IMR-90 (cell line): ENCODE measurements at regions not wholly inside any gene's neighbourhood (a gene's known extent, or its start where the extent isn't known, plus 50 kb on each side); places are given as distances from the start of the nearest gene placed in this dataset.

Source experiments
- ATAC-seq: fragments of 200-7000 bp; cut with Tn5 transposase; 2 replicates; pipeline ENCODE4 v1.9.1; 2020; ENCODE audit warnings: low read depth, mild to moderate bottlenecking, moderate library complexity
- BruUV-seq: library from RNA; stranded (reverse); fragments of 400-500 nt; replicated peaks from 2 replicates; lab custom pipeline; 2021; lab: Mats Ljungman, UMichigan
- CTCF ChIA-PET: fragments of 300-600 bp; formaldehyde crosslinking; extraction: SDS; loops from one replicate; lab custom pipeline; 2021; ENCODE audit warnings: antibody characterized with exemption; lab: Yijun Ruan, JAX
- POLR2A ChIA-PET: fragments of 300-600 bp; sonication (Branson Sonifier 250); formaldehyde crosslinking; loops from one replicate; lab custom pipeline; 2022; ENCODE audit warnings: antibody characterized with exemption; ENCODE audit not compliant: unreplicated experiment; lab: Charles Lee
- DNase-seq: peaks from one replicate; pipeline ENCODE4 v3.0.0; 2013
- H2AFZ ChIP-seq: replicated peaks from 2 replicates; pipeline ENCODE3; 2013; ENCODE audit warnings: low read length, mild to moderate bottlenecking; ENCODE audit not compliant: poor library complexity
- H2AK5ac ChIP-seq: 2 replicates; pipeline ENCODE4 v1.6.1; 2013; ENCODE audit warnings: low read depth, low read length, inconsistent platforms
- H2AK9ac ChIP-seq: replicated peaks from 2 replicates; pipeline ENCODE3; 2013; ENCODE audit warnings: mild to moderate bottlenecking, low read depth, low read length, moderate library complexity; ENCODE audit not compliant: poor library complexity
- H2BK120ac ChIP-seq: 2 replicates; pipeline ENCODE4 v1.6.1; 2013; ENCODE audit warnings: low read depth, low read length, inconsistent platforms
- H2BK15ac ChIP-seq: 3 replicates; pipeline ENCODE4 v1.6.1; 2013; ENCODE audit warnings: low read depth, low read length, inconsistent platforms
- H2BK20ac ChIP-seq: 2 replicates; pipeline ENCODE4 v1.6.1; 2013; ENCODE audit warnings: low read depth, mild to moderate bottlenecking, inconsistent platforms, low read length, moderate library complexity
- H2BK5ac ChIP-seq: 2 replicates; pipeline ENCODE4 v1.6.1; 2013; ENCODE audit warnings: mild to moderate bottlenecking, low read depth, low read length, inconsistent platforms; ENCODE audit not compliant: poor library complexity, severe bottlenecking
- H3K14ac ChIP-seq: replicated peaks from 2 replicates; pipeline ENCODE4 v1.6.1; 2013; ENCODE audit warnings: low read depth, low read length, inconsistent platforms
- H3K18ac ChIP-seq: 2 replicates; pipeline ENCODE4 v1.6.1; 2013; ENCODE audit warnings: low read depth, low read length, control low read depth
- H3K23ac ChIP-seq: 2 replicates; pipeline ENCODE4 v1.6.1; 2013; ENCODE audit warnings: low read depth, low read length, inconsistent platforms
- H3K27ac ChIP-seq: 2 replicates; pipeline ENCODE4 v1.5.1; 2013; ENCODE audit warnings: mild to moderate bottlenecking, control low read depth, low read length; ENCODE audit not compliant: insufficient read depth
- H3K27me3 ChIP-seq: 2 replicates; pipeline ENCODE4 v1.6.1; 2013; ENCODE audit warnings: low read length; ENCODE audit not compliant: control insufficient read depth, insufficient read depth
- H3K36me3 ChIP-seq: 2 replicates; pipeline ENCODE4 v1.6.1; 2013; ENCODE audit warnings: low read length, mixed read lengths; ENCODE audit not compliant: control insufficient read depth, insufficient read depth
- H3K4ac ChIP-seq: 2 replicates; pipeline ENCODE4 v1.6.1; 2013; ENCODE audit warnings: low read depth, low read length, inconsistent platforms
- H3K4me1 ChIP-seq: 2 replicates; pipeline ENCODE4 v1.6.1; 2013; ENCODE audit warnings: low read length, mixed read lengths; ENCODE audit not compliant: control insufficient read depth, insufficient read depth
- H3K4me2 ChIP-seq: 2 replicates; pipeline ENCODE4 v1.6.1; 2013; ENCODE audit warnings: low read depth, mild to moderate bottlenecking, control low read depth, low read length, moderate library complexity
- H3K4me3 ChIP-seq: 2 replicates; pipeline ENCODE4 v1.5.1; 2013; ENCODE audit warnings: low read depth, mild to moderate bottlenecking, control low read depth, low read length, moderate library complexity; ENCODE audit not compliant: insufficient read depth
- H3K56ac ChIP-seq: 2 replicates; pipeline ENCODE4 v1.6.1; 2013; ENCODE audit warnings: low read length, inconsistent platforms; ENCODE audit not compliant: insufficient read depth; ENCODE audit errors: extremely low read depth
- H3K79me1 ChIP-seq, 2 experiments: 2 replicates each; pipeline ENCODE4 v1.6.1; 2013; ENCODE audit warnings: low read length in 2 of 2, inconsistent platforms in 1 of 2, low read depth in 1 of 2
- H3K9ac ChIP-seq: 2 replicates; pipeline ENCODE4 v1.6.1; 2013; ENCODE audit warnings: low read depth, low read length, control low read depth
- H3K9me1 ChIP-seq: 2 replicates; pipeline ENCODE4 v1.6.1; 2013; ENCODE audit warnings: low read length, inconsistent platforms; ENCODE audit not compliant: insufficient read depth
- H3K9me3 ChIP-seq: 2 replicates; pipeline ENCODE4 v1.6.1; 2013; ENCODE audit warnings: low read length; ENCODE audit not compliant: control insufficient read depth, insufficient read depth
- H4K20me1 ChIP-seq: 2 replicates; pipeline ENCODE4 v1.6.1; 2013; ENCODE audit warnings: low read length, inconsistent platforms; ENCODE audit not compliant: insufficient read depth
- H4K5ac ChIP-seq: 2 replicates; pipeline ENCODE4 v1.6.1; 2013; ENCODE audit warnings: mild to moderate bottlenecking, low read depth, low read length, control low read depth
- H4K8ac ChIP-seq, 2 experiments: 2 replicates each; pipeline ENCODE4 v1.6.1; 2013; ENCODE audit warnings: low read depth in 2 of 2, low read length in 2 of 2, control low read depth in 1 of 2, inconsistent platforms in 1 of 2
- H4K91ac ChIP-seq: 2 replicates; pipeline ENCODE4 v1.6.1; 2013; ENCODE audit warnings: low read depth, low read length, inconsistent platforms; ENCODE audit not compliant: insufficient read depth
- CTCF ChIP-seq: conservative IDR thresholded peaks from 2 replicates; pipeline ENCODE4 v1.5.1; 2012; ENCODE audit warnings: mild to moderate bottlenecking, low read depth, low read length, improper control_type of control experiment
- ELK1 ChIP-seq: fragments of 150-350 bp; IDR thresholded peaks from 2 replicates; pipeline ENCODE4 v1.6.1; 2016; ENCODE audit warnings: low read depth, mild to moderate bottlenecking, low read length, moderate library complexity, borderline replicate concordance
- MAFK ChIP-seq: IDR thresholded peaks from 2 replicates; pipeline ENCODE4 v1.6.1; 2012; ENCODE audit warnings: low read depth, low read length, improper control_type of control experiment
- MAZ ChIP-seq: IDR thresholded peaks from 2 replicates; pipeline ENCODE4 v1.6.1; 2012; ENCODE audit warnings: low read depth, mild to moderate bottlenecking, low read length, improper control_type of control experiment, moderate library complexity, borderline replicate concordance
- MXI1 ChIP-seq: IDR thresholded peaks from 2 replicates; pipeline ENCODE4 v1.6.1; 2012; ENCODE audit warnings: low read depth, mild to moderate bottlenecking, low read length, moderate library complexity, borderline replicate concordance
- RCOR1 ChIP-seq: IDR thresholded peaks from 2 replicates; pipeline ENCODE4 v1.6.1; 2012; ENCODE audit warnings: mild to moderate bottlenecking, low read length, improper control_type of control experiment; ENCODE audit not compliant: insufficient replicate concordance
- SMC3 ChIP-seq: fragments of 150-350 bp; IDR thresholded peaks from 2 replicates; pipeline ENCODE4 v1.6.1; 2016; ENCODE audit warnings: low read depth, mild to moderate bottlenecking, antibody characterized with exemption, low read length, moderate library complexity
- WGBS, 2 experiments: methylation state at CpG; one replicate each; pipeline versions ENCODE4 v1.1.5 to v1.1.7; 2013; ENCODE audit warnings: missing lambda C conversion rate in 2 of 2; ENCODE audit not compliant: insufficient read length in 1 of 2; ENCODE audit errors: extremely low coverage in 2 of 2; 5-methylcytosine and 5-hydroxymethylcytosine counted together
- dilution Hi-C: fragments of 300-500 bp; cut with HindIII; formaldehyde crosslinking; loops from one replicate; pipeline ENCODE4 v1.14.3; 2018; ENCODE audit warnings: low sequenced_read_pairs; ENCODE audit not compliant: unreplicated experiment
- in situ Hi-C: fragments of 300-500 bp; cut with MboI; formaldehyde crosslinking; loops from 3 replicates; pipeline ENCODE4 v1.14.3; 2019; ENCODE audit warnings: low sequenced_read_pairs, inconsistent platforms, mixed read lengths
- intact Hi-C: fragments of 100-400 bp; cut with micrococcal nuclease; formaldehyde crosslinking; loops from 2 replicates; pipeline ENCODE4 v1.10.0; 2022

- Histone ChIP-seq H4K8ac (no peak overlapping the region), H3K18ac (no peak overlapping the region), H2AK5ac (no peak overlapping the region), H3K79me1 (no peaks in the 10 kb centered on the region), H4K91ac (no peak overlapping the region), H4K20me1 (no peaks in the 10 kb centered on the region), H3K4me2 (no peak overlapping the region), H2BK120ac (no peak overlapping the region), H2BK20ac (no peak overlapping the region), H3K14ac (no peak overlapping the region), H2BK15ac (no peak overlapping the region), H3K4me1 (no peaks in the 10 kb centered on the region), H3K27me3 (no peaks in the 10 kb centered on the region), H3K23ac (no peak overlapping the region), H3K9me3 (no peaks in the 10 kb centered on the region), H3K4ac (no peak overlapping the region), H2BK5ac (no peak overlapping the region), H2AK9ac (no peak overlapping the region), H3K56ac (no peak overlapping the region), H2AFZ (no peak overlapping the region), H3K27ac (no peak overlapping the region), H3K9me1 (no peaks in the 10 kb centered on the region), H3K4me3 (no peak overlapping the region), H4K5ac (no peak overlapping the region), H3K9ac (no peak overlapping the region), H3K36me3 (no peaks in the 10 kb centered on the region)
- POLR2A ChIA-PET = no interaction called here
- TF ChIP-seq RCOR1 (no peak), MAZ (no peak), SMC3 (no peak), MAFK (no peak), ELK1 (no peak), CTCF (no peak), MXI1 (no peak)
- no TSS peak for BruUV-seq
- CTCF ChIA-PET = interaction anchor here (0.8 kb wide), 1 partner anchor 77 kb away, joined by 3 read pairs; no protein-coding TSS in a partner anchor
- dilution Hi-C loops (no loop called here), intact Hi-C loops (no loop called here), in situ Hi-C loops (no loop called here)
- no CpG with 5 or more reads among the region's 1 CpG for WGBS, 2 experiments
- DNase-seq (no peak), ATAC-seq (no peak)
These were observed 50.0 kb upstream of the HGF start for GRCh38 chr7:81819861-81820260.
